Duodenal mucosa (tissue), 2 donors: ENCODE measurements at regions not wholly inside any gene's neighbourhood (a gene's known extent, or its start where the extent isn't known, plus 50 kb on each side); places are given as distances from the start of the nearest gene placed in this dataset.
"Not testable (repeated sequence)": the region's sequence is repeated elsewhere in the genome, so short reads cannot be mapped to it uniquely, and the experiment has no call there.

ENCODE experiments used
- H3K27ac ChIP-seq: one replicate; pipeline ENCODE4 v1.7.0; 2013; ENCODE audit warnings: low read depth, low read length
- H3K27me3 ChIP-seq, 2 donors: one replicate each; pipeline ENCODE4 v1.7.0; 2013; ENCODE audit warnings: low read length in 2 of 2, control low read depth in 1 of 2; ENCODE audit not compliant: insufficient read depth in 2 of 2, control insufficient read depth in 1 of 2
- H3K36me3 ChIP-seq, 2 donors: one replicate each; pipeline ENCODE4 v1.7.0; 2013; ENCODE audit warnings: low read length in 2 of 2, control low read depth in 1 of 2; ENCODE audit not compliant: insufficient read depth in 2 of 2, control insufficient read depth in 1 of 2
- H3K4me1 ChIP-seq, 2 donors: one replicate each; pipeline ENCODE4 v1.7.0; 2013; ENCODE audit warnings: low read length in 2 of 2, control low read depth in 1 of 2; ENCODE audit not compliant: insufficient read depth in 2 of 2, control insufficient read depth in 1 of 2
- H3K4me3 ChIP-seq, 2 donors: one replicate each; pipeline ENCODE4 v1.7.0; 2013; ENCODE audit warnings: low read length in 2 of 2, low read depth in 1 of 2
- H3K9ac ChIP-seq, 2 donors: one replicate each; pipeline ENCODE4 v1.7.0; 2013; ENCODE audit warnings: low read length in 2 of 2, low read depth in 1 of 2
- H3K9me3 ChIP-seq, 2 donors: one replicate each; pipeline ENCODE4 v1.7.0; 2013; ENCODE audit warnings: low read length in 2 of 2, control low read depth in 1 of 2; ENCODE audit not compliant: control insufficient read depth in 1 of 2

GRCh38 chr3:68571321-68571720, 361.0 kb downstream of the TAFA4 start:
- H3K27me3 ChIP-seq, result no peaks in the 10 kb centered on the region
- no peaks in the 10 kb centered on the region for H3K9me3 ChIP-seq
- H3K27ac ChIP-seq, result no peak overlapping the region

GRCh38 chr3:68560728-68561127, 371.6 kb downstream of the TAFA4 start:
- no peaks in the 10 kb centered on the region for H3K27me3 ChIP-seq
- no peak overlapping the region for H3K9ac ChIP-seq
- H3K27ac ChIP-seq, result no peak overlapping the region
- H3K36me3 ChIP-seq, result no peaks in the 10 kb centered on the region
- no peaks in the 10 kb centered on the region for H3K4me1 ChIP-seq
- H3K4me3 ChIP-seq, result no peak overlapping the region
- no peaks in the 10 kb centered on the region for H3K9me3 ChIP-seq

More at GRCh38 chr3:68571321-68571720, 361.0 kb downstream of the TAFA4 start:
- H3K4me3 ChIP-seq, result no peak overlapping the region
- no peaks in the 10 kb centered on the region for H3K4me1 ChIP-seq
- H3K36me3 ChIP-seq, result no peaks in the 10 kb centered on the region
- no peak overlapping the region for H3K9ac ChIP-seq

GRCh38 chr3:68535782-68536181, 396.6 kb downstream of the TAFA4 start:
- Histone ChIP-seq H3K4me3 (no peak overlapping the region), H3K36me3 (no peaks in the 10 kb centered on the region), H3K27ac (no peak overlapping the region), H3K9ac (no peak overlapping the region), H3K9me3 (no peaks in the 10 kb centered on the region), H3K4me1 (no peaks in the 10 kb centered on the region), H3K27me3 (no peaks in the 10 kb centered on the region)

GRCh38 chr3:68523330-68523729, 409.0 kb downstream of the TAFA4 start:
- Histone ChIP-seq H3K27me3 (no peaks in the 10 kb centered on the region), H3K9me3 (no peaks in the 10 kb centered on the region), H3K9ac (no peak overlapping the region), H3K36me3 (no peaks in the 10 kb centered on the region), H3K4me3 (no peak overlapping the region), H3K27ac (no peak overlapping the region), H3K4me1 (no peaks in the 10 kb centered on the region)

- Histone ChIP-seq H3K27me3 (no peaks in the 10 kb centered on the region), H3K36me3 (no peaks in the 10 kb centered on the region), H3K4me1 (no peaks in the 10 kb centered on the region), H3K9ac (no peak overlapping the region), H3K9me3 (no peaks in the 10 kb centered on the region), H3K4me3 (no peak overlapping the region), H3K27ac (no peak overlapping the region)
Observed at GRCh38 chr3:68515237-68515636, 417.1 kb downstream of the TAFA4 start.

GRCh38 chr3:68504201-68504600, 428.1 kb downstream of the TAFA4 start:
- no peak overlapping the region for H3K4me3 ChIP-seq
- no peaks in the 10 kb centered on the region for H3K27me3 ChIP-seq
- no peaks in the 10 kb centered on the region for H3K36me3 ChIP-seq
- no peaks in the 10 kb centered on the region for H3K4me1 ChIP-seq
- peaks cover 0 to 3% of the 10 kb centered on the region in 2 donors for H3K9me3 ChIP-seq
- no peak overlapping the region for H3K9ac ChIP-seq
- H3K27ac ChIP-seq, result no peak overlapping the region

- not testable (repeated sequence) for H3K4me3 ChIP-seq, H3K36me3 ChIP-seq, H3K9ac ChIP-seq, H3K27me3 ChIP-seq, H3K4me1 ChIP-seq, H3K9me3 ChIP-seq, H3K27ac ChIP-seq
Observed at GRCh38 chr3:68485845-68486244, 446.5 kb downstream of the TAFA4 start.

GRCh38 chr3:68485051-68485450, 447.3 kb downstream of the TAFA4 start:
- no peaks in the 10 kb centered on the region for H3K36me3 ChIP-seq
- H3K4me1 ChIP-seq, result no peaks in the 10 kb centered on the region
- no peak overlapping the region for H3K9ac ChIP-seq
- no peaks in the 10 kb centered on the region for H3K9me3 ChIP-seq
- H3K27me3 ChIP-seq, result no peaks in the 10 kb centered on the region
- no peak overlapping the region for H3K27ac ChIP-seq
- no peak overlapping the region for H3K4me3 ChIP-seq

- no peaks in the 10 kb centered on the region for H3K27me3 ChIP-seq
- H3K9ac ChIP-seq, result no peak overlapping the region
- no peaks in the 10 kb centered on the region for H3K9me3 ChIP-seq
- H3K36me3 ChIP-seq, result no peaks in the 10 kb centered on the region
- H3K27ac ChIP-seq, result no peak overlapping the region
- H3K4me3 ChIP-seq, result no peak overlapping the region
- H3K4me1 ChIP-seq, result no peaks in the 10 kb centered on the region
Observed at GRCh38 chr3:68483601-68484000, 448.7 kb downstream of the TAFA4 start.

GRCh38 chr3:68483041-68483440, 449.3 kb downstream of the TAFA4 start:
- Histone ChIP-seq H3K36me3 (no peaks in the 10 kb centered on the region), H3K9ac (no peak overlapping the region), H3K27me3 (no peaks in the 10 kb centered on the region), H3K4me3 (no peak overlapping the region), H3K4me1 (no peaks in the 10 kb centered on the region), H3K27ac (no peak overlapping the region), H3K9me3 (no peaks in the 10 kb centered on the region)

GRCh38 chr3:68482565-68482964, 449.8 kb downstream of the TAFA4 start:
- H3K4me1 ChIP-seq, result no peaks in the 10 kb centered on the region
- no peaks in the 10 kb centered on the region for H3K9me3 ChIP-seq
- H3K36me3 ChIP-seq, result no peaks in the 10 kb centered on the region
- no peak overlapping the region for H3K4me3 ChIP-seq
- H3K9ac ChIP-seq, result no peak overlapping the region
- H3K27ac ChIP-seq, result no peak overlapping the region
- no peaks in the 10 kb centered on the region for H3K27me3 ChIP-seq
